Colonic mucosa (tissue), 4 donors: ENCODE measurements at regions not wholly inside any gene's neighbourhood (a gene's known extent, or its start where the extent isn't known, plus 50 kb on each side); places are given as distances from the start of the nearest gene placed in this dataset.

Experiments used
- DNase-seq: peaks from one replicate; pipeline ENCODE4 v3.0.0-alpha.2; 2020
- H3K27ac ChIP-seq: fragments of 200-600 bp; one replicate; pipeline ENCODE4 v1.8.0; 2021
- H3K27me3 ChIP-seq: fragments of 200-600 bp; one replicate; pipeline ENCODE4 v1.8.0; 2021
- H3K36me3 ChIP-seq: fragments of 200-600 bp; one replicate; pipeline ENCODE4 v1.8.0; 2021
- H3K4me1 ChIP-seq: fragments of 200-600 bp; one replicate; pipeline ENCODE4 v1.8.0; 2021; ENCODE audit warnings: mild to moderate bottlenecking
- H3K4me3 ChIP-seq: fragments of 200-600 bp; one replicate; pipeline ENCODE4 v1.8.0; 2021
- H3K9ac ChIP-seq, 2 donors: one replicate each; pipeline ENCODE4 v1.7.0; 2013; ENCODE audit warnings: control low read depth in 2 of 2, low read depth in 2 of 2, low read length in 2 of 2
- H3K9me3 ChIP-seq: fragments of 200-600 bp; one replicate; pipeline ENCODE4 v1.8.0; 2021
- CTCF ChIP-seq: fragments of 200-600 bp; IDR thresholded peaks from one replicate; pipeline ENCODE4 v1.8.0; 2022; ENCODE audit warnings: antibody characterized with exemption, mild to moderate bottlenecking
- intact Hi-C: fragments of 100-400 bp; cut with DNase I; formaldehyde crosslinking; loops from one replicate; pipeline ENCODE4 v1.14.1; 2022
- donor health status: healthy.
- donor health status: DM: no; HTN: no; CAD: no.
- donor health status: DM: no; HTN: no; CAD: no.

GRCh38 chr13:88800505-88800904, 1129.3 kb downstream of the SLITRK5 start:
- intact Hi-C loops = no loop called here
- Histone ChIP-seq H3K4me3 (no peak overlapping the region), H3K4me1 (no peaks in the 10 kb centered on the region), H3K36me3 (no peaks in the 10 kb centered on the region), H3K9me3 (no peaks in the 10 kb centered on the region), H3K9ac (no peak overlapping the region), H3K27me3 (no peaks in the 10 kb centered on the region), H3K27ac (no peak overlapping the region)
- DNase-seq = no peak
- no peak for TF ChIP-seq CTCF

- Histone ChIP-seq H3K9me3 (no peaks in the 10 kb centered on the region), H3K27ac (no peak overlapping the region), H3K9ac (no peak overlapping the region), H3K4me1 (no peaks in the 10 kb centered on the region), H3K27me3 (no peaks in the 10 kb centered on the region), H3K4me3 (no peak overlapping the region), H3K36me3 (no peaks in the 10 kb centered on the region)
- intact Hi-C loops = no loop called here
- DNase-seq = no peak
- no peak for TF ChIP-seq CTCF
Observed at GRCh38 chr13:88801361-88801760, 1130.2 kb downstream of the SLITRK5 start.

GRCh38 chr13:88802886-88803285, 1131.7 kb downstream of the SLITRK5 start:
- Histone ChIP-seq H3K9ac (no peak overlapping the region), H3K27ac (no peak overlapping the region), H3K9me3 (no peaks in the 10 kb centered on the region), H3K4me3 (no peak overlapping the region), H3K27me3 (no peaks in the 10 kb centered on the region), H3K4me1 (no peaks in the 10 kb centered on the region), H3K36me3 (no peaks in the 10 kb centered on the region)
- intact Hi-C loops = no loop called here
- no peak for TF ChIP-seq CTCF
- no peak for DNase-seq

GRCh38 chr13:88806438-88806837, 1135.3 kb downstream of the SLITRK5 start:
- H3K9ac ChIP-seq = no peak overlapping the region
- H3K36me3 ChIP-seq = no peaks in the 10 kb centered on the region
- H3K4me3 ChIP-seq = no peak overlapping the region
- H3K9me3 ChIP-seq = no peaks in the 10 kb centered on the region
- intact Hi-C loops = no loop called here
- no peak overlapping the region for H3K27ac ChIP-seq
- no peak for DNase-seq
- no peak for TF ChIP-seq CTCF
- no peaks in the 10 kb centered on the region for H3K4me1 ChIP-seq
- no peaks in the 10 kb centered on the region for H3K27me3 ChIP-seq

GRCh38 chr13:88817560-88817959, 1146.4 kb downstream of the SLITRK5 start:
- H3K9ac ChIP-seq = no peak overlapping the region
- H3K27ac ChIP-seq = no peak overlapping the region
- no peaks in the 10 kb centered on the region for H3K9me3 ChIP-seq
- intact Hi-C loops = no loop called here
- H3K27me3 ChIP-seq = no peaks in the 10 kb centered on the region
- no peak for TF ChIP-seq CTCF
- H3K4me1 ChIP-seq = no peaks in the 10 kb centered on the region
- DNase-seq = no peak
- no peak overlapping the region for H3K4me3 ChIP-seq
- H3K36me3 ChIP-seq = no peaks in the 10 kb centered on the region

- no peaks in the 10 kb centered on the region for H3K4me1 ChIP-seq
- no peak for DNase-seq
- TF ChIP-seq CTCF = no peak
- no peaks in the 10 kb centered on the region for H3K9me3 ChIP-seq
- intact Hi-C loops = no loop called here
- no peaks in the 10 kb centered on the region for H3K27me3 ChIP-seq
- no peak overlapping the region for H3K27ac ChIP-seq
- no peaks in the 10 kb centered on the region for H3K36me3 ChIP-seq
- no peak overlapping the region for H3K9ac ChIP-seq
- H3K4me3 ChIP-seq = no peak overlapping the region
Observed at GRCh38 chr13:88823114-88823513, 1151.9 kb downstream of the SLITRK5 start.
